Ramos (cell line): ENCODE measurements at regions not wholly inside any gene's neighbourhood (a gene's known extent, or its start where the extent isn't known, plus 50 kb on each side); places are given as distances from the start of the nearest gene placed in this dataset.

Experiments
- in situ Hi-C: fragments of 300-500 bp; cut with MboI; formaldehyde crosslinking; loops from one replicate; pipeline ENCODE4 v1.14.3; 2022; ENCODE audit warnings: low sequenced_read_pairs; ENCODE audit not compliant: unreplicated experiment

- in situ Hi-C loops = no loop called here
Observed at GRCh38 chr21:41671859-41672542, 94.9 kb downstream of the RIPK4 start.

- in situ Hi-C loops = no loop called here
Observed at GRCh38 chr21:41671212-41671762, 95.6 kb downstream of the RIPK4 start.

GRCh38 chr21:41670056-41670805 lies 96.6 kb downstream of the RIPK4 start:
- in situ Hi-C loops = no loop called here

GRCh38 chr21:41669533-41669830 lies 97.4 kb downstream of the RIPK4 start:
- in situ Hi-C loops = no loop called here

- in situ Hi-C loops = no loop called here
Observed at GRCh38 chr21:41668686-41669532, 97.9 kb downstream of the RIPK4 start.

- in situ Hi-C loops = no loop called here
Observed at GRCh38 chr21:41668051-41668541, 98.8 kb downstream of the RIPK4 start.

- in situ Hi-C loops = no loop called here
Observed at GRCh38 chr21:41667136-41667535, 99.7 kb downstream of the RIPK4 start.

- in situ Hi-C loops = no loop called here
Observed at GRCh38 chr21:41666641-41667081, 100.2 kb downstream of the RIPK4 start.

- in situ Hi-C loops = no loop called here
Observed at GRCh38 chr21:41665766-41666595, 100.9 kb downstream of the RIPK4 start.

GRCh38 chr21:41664881-41665765 lies 101.7 kb downstream of the RIPK4 start:
- in situ Hi-C loops = no loop called here

GRCh38 chr21:41663805-41664788 lies 102.8 kb downstream of the RIPK4 start:
- in situ Hi-C loops = no loop called here

- in situ Hi-C loops = no loop called here
Observed at GRCh38 chr21:41662761-41663160, 104.1 kb downstream of the RIPK4 start.

- in situ Hi-C loops = no loop called here
Observed at GRCh38 chr21:41662161-41662560, 104.7 kb downstream of the RIPK4 start.

GRCh38 chr21:41660748-41661147 lies 106.1 kb downstream of the RIPK4 start:
- in situ Hi-C loops = no loop called here

GRCh38 chr21:41659791-41660560 lies 106.9 kb downstream of the RIPK4 start:
- in situ Hi-C loops = no loop called here

- in situ Hi-C loops = no loop called here
Observed at GRCh38 chr21:41656946-41657525, 109.8 kb downstream of the RIPK4 start.

GRCh38 chr21:41655259-41655658 lies 111.6 kb downstream of the RIPK4 start:
- in situ Hi-C loops = no loop called here
